GM19452 (cell line): ENCODE measurements at regions not wholly inside any gene's neighbourhood (a gene's known extent, or its start where the extent isn't known, plus 50 kb on each side); places are given as distances from the start of the nearest gene placed in this dataset.

Experiments
- ATAC-seq: cut with Tn5 transposase; IDR thresholded peaks from one replicate; pipeline ENCODE4 v1.9.1; 2021; ENCODE audit not compliant: unreplicated experiment

DNA sequence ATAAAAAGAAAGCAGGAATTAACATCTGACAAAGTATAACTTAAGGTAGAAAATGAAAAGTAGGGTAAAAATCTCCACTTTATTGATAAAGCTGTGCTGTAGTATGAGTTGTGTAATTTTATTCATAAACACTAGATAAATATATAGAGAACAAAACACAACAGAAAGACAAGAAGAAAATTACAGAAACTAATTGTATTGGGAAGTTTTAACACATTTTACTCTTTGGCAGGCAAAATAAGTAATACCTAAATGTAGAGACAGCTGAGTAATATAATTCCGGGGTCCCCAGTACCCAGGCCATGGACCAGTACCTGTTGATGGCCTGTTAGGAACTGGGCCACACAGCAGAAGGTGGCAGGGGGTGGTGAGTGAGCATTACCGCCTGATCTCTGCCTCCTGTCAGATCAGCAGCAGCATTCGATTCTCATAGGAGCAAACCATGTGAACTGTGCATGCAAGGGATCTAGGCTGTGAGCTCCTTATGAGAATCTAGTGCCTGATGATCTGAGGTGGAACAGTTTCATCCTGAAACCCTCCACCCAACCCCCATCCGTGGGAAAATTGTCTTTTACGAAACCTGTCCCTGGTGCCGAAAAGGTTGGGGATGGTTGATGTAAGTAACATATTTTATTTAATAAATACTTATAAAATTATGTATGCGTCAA lies 84.4 kb upstream of the ETV6 start:
- no peak for ATAC-seq

DNA sequence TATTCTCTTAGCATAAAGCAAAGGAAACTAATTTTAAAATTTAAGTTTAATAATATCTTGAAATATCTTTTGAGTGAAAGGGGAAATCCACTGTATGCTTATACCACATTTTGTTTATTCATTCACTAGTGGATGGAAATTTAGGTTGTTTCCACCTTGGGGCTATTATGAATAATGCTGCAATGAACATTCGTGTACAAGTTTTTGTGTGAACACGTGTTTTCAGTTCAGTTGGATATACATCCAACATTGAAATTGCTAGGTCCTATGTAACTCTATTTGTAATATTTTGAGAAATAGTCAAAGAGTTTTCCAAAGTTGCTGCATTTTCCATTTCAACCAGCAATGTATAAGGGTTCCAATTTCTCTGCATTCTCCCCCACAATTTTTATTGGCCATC lies 83.7 kb upstream of the ETV6 start:
- no peak for ATAC-seq

DNA sequence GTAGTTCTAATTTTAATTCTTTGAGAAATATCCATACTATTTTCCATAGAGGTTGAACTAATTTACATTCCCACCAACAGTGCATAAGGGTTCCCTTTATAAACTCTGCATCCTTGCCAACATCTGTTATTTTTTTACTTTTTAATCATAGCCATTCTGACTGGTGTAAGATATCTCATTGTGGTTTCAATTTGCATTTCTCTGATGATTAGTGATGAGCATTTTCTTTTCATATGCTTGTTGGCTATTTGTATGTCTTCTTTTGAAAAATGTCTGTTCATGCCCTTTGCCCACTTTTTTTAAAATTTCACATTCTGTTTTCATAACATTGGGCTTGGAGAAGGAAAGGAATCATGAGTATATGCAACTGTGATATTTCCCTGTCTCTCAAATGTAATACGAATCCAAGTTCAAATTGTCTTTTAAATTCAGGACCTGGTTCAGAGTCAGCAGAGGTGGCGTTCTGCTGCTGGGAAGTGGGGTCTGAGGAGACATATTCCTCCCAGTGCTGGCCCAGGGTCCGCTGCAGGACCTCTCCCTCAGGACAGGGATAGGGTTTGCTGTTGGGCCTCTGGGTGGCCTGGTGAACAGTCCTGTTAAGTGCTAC lies 81.2 kb upstream of the ETV6 start:
- ATAC-seq: peak; percentile 21

DNA sequence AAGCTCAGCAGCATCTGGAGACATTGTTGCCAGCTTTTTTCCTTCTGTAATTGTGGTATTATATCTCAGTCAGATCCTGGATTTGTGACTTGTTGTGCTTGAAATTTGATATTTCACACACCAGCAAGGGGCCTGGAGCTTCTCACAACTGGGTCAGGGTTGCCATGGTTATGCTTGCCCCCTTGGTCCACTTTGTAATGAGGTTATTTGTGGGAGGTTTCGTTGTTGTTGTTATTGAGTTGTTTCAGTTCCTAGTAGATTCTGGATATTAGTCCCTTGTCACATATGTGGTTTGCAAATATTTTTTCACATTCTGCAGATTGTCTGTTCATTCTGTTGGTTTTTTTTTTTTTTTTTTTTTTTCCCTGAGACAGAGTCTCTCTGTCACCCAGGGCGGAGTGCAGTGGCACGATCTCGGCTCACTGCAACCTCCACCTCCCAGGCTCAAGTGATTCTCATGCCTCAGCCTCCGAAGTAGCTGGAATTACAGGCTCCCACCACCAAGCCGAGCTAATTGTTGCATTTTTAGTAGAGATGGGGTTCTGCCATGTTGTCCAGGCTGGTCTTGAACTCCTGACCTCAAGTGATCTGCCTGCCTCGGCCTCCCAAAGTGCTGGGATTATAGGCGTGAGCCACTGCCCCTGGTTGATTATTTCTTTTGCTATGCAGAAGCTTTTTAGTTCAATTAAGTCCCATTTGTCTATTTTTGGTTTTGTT lies 80.6 kb upstream of the ETV6 start:
- peak; percentile 89 for ATAC-seq

DNA sequence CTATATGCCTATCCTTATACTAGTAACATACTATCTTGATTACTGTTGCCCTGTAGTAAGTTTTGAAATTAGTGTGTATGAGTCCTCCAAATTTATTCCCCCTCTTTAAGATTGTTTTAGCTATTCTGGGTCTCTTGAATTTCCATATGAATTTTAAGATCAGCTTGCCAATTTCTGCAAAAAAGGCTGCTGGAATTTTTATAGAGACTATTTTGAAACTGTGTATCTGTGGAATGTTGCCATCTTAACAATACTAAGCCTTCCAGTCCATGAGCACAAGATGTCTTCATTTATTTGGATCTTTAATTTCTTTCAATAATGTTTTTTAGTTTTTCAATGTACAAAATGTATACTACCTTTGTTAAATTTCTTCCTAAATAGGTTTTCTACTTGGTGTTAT lies 79.8 kb upstream of the ETV6 start:
- no peak for ATAC-seq

DNA sequence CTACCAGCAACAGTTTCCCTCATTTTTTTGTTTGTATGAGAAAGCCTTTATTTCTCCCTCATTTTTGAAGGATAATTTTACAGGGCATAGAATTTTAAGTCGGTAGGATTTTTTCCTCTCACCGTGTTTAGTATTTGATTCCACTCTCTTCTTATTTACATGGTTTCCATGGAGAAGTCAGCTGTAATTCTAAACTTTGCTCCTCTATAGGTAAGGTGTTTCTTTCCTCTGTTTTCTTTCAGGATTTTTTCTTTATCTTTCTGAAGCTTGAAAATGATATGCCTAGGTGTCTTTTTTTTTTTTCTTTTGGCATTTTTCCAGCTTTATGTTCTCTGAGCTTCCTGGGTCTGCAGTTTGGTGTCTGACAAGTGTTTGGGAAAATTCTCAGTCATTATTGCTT lies 75.6 kb upstream of the ETV6 start:
- ATAC-seq: no peak

DNA sequence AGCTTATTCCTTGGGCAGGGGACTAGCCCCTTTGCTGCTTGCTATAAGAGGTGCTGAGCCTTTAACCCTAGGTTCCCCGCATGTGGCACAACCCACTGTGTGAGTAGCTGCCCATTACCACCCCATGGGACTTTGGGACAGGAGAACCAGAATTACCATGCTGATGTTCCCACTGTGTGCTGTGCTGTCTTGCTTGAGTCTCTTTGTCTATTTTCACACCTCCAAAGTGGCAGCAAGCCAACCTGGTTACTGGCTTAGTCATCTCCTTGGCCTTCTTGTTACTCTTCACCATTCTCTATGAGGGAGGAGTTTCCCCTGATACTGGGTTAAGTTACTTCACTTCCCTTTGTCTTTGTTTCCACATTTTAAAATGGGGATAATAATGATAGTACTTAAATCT lies 73.4 kb upstream of the ETV6 start:
- ATAC-seq: no peak

DNA sequence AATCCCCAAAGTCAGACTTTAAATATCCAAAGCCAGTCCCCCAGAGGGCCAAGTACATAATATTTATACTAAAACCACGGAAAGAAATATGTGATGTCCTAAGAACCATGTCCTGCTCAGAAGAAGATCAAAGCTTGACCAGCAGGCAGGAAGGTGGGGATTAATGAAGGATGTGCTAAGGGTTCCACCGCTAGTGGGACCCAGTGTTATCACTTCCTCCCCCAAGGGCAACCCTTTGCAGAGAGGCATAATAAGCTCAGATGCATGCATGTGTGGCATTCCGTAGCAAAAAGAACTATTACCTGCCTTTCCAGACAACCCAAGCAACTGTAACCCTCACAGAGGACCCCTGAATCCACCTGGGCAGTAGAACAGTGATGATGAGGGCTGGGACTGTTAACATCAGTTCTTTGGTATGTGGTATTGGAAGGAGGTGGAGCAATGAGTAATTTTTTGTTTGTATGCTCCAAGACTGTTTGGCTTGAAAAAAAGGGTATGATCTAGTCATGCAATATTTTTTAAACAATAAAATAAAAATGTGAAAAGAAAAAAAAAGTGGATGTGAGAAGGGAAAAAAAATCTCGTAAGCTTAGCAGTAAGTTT lies 71.7 kb upstream of the ETV6 start:
- ATAC-seq: no peak

DNA sequence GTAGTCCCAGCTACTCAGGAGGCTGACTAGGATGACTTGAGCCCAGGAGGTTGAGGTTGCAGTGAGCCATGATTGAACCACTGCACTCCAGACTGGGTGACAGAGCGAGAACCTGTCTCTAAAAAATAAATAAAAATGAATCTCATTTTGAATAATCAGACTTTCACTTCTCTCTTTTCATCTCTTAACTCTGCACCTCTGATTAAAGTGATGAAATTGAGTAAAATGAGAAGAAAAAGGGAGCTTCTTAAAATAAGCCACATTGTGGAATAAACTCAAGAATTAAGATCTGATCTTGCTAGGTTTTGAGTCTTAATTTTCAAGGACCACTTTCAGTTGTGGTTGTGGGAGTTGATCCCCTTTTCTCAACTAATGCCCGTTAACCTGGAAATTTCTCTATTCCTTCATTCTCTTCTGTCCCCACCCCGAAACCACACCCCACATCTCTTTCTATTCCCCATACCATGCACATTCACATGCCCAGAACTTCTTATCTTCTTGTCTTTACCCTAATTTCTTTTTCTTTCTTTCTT lies 70.9 kb upstream of the ETV6 start:
- ATAC-seq: peak; percentile 66

DNA sequence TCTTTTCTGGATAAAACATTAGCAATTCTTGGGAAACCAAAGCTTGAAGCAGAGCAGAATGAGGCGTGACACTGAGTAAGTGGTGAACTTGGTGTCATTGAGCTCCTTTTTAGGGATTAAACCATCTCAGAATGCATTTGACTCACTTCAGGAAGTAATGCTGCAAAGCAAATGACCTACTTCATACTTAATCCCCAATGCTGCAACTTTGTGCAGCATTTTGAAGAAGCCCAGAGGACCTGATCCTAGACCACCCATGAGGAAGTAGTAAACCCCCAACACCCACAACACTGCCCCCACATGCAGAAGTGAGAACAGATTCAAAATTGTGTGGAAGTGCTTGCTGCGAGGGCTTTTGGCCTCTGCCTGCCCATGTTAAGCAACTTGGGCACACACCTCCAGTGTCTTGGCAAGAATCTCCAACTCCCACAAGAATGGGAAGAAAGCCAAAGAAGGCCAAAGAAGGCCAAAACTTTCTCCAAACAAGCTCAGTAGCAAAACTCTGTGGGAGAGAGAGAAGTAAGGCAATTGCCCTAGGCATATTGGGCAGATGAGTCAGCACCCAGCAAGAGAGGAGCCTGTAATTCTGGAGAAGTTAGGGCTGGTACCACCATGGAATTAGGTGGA lies 69.2 kb upstream of the ETV6 start:
- no peak for ATAC-seq

DNA sequence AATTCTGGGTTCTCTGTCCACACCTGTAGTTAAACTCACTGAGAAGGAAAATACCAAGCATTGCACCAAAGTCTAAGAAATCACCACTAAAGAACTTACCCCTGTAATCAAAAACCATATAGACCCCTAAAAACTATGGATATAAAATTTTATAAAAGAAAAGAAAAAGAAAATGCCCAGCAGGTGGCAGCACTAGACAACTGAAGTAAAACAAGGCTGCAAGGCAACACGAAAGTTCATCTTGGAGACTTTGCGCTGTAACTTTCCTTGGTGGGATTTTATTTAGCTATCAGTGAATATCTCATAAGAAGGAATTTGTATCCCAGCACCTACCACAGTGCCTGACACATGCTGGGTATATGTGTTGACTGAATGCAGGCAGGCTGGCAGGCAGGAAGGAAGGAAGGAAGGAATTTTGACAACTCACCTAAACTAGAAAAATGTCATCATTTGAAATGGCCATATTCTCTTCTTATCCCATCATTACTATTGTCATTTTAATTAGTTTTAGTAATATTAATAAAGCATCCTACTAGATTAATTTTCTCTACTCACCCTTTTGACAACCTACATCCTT lies 68.2 kb upstream of the ETV6 start:
- ATAC-seq: no peak

DNA sequence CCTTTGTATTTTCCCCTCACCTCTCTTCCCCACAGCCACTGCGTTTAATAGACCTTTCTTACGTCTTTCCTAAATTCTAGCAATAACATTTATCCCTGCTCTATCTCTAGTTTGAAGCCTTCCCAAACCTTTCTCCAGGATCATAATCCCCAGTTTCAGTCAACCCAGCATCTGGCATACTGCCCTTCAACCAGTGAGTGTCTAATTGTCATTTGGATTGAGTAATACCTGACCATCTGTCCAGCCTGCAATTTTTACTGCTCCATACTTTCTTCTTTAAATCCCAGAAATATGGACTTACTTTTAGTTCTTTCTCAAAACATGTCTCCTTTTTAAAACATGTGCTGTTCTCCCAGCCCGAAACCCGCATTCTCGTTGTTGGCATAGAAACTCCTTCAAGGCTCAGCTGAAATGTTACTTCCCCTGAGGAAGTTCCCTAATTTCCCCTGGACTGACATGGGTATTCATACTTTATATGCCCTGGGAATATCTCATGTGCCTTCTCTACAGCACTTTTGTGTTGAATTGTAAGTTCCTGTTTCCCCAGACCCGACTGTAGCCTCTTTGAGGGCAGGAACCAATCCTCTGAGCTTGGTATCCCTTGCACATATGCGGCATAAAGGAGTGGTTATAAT lies 65.1 kb upstream of the ETV6 start:
- no peak for ATAC-seq

DNA sequence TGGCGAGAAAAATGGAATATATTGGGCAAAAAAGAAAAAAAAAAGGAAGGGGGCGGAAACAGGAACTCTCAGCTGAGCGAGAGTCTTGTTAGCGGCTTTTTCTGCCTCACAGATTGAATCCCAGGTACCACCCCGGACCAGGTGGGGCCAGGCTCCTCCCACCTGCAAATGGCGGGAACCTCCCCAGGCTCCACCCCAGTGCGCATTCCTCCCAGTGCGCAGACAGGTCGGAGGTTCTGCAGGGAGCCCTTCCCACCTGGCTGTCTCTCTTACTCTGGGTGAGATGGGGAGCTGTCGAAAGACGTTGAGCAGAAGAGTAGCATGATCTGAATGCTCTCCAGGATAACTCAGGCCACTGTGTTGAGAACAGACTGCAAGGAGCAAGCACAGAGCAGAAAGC lies 57.0 kb upstream of the ETV6 start:
- no peak for ATAC-seq

DNA sequence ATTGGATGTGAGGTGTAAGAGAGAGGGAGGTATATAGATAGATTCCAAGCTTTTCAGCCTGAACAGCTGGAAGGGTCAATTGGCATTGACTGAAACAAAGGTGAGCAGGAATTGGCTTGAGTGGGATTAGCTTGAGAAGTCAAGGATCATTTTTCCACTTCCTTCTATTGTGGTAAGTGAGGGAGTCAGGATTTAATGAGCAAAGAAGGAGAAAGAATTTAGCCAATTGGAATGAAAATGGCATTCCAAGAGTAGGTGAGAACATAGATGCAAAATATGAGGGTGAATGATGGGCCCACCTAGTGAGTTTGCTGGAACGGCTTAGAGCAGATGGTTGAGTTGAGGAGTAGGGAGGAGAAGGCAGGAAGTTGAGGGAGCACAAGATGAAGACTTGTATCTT lies 56.5 kb upstream of the ETV6 start:
- no peak for ATAC-seq

DNA sequence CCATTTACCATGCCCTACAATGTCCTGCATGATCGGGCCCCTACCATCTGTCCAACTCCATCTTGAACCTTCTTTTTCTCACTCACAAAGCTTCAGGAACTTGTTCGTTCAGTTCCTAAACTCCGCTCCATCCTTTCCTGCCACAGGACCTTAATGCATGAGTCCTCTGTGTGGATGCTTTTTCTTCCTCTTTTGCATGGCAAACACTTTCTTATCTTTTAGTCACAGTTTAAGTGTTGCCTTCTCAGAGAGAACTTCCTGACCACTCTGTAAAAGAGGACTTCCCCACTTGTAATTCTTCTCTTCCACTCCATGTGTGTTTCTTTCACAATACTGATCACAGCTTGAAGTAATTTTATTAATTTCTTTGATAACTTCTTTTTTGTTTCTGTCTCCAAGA lies 54.4 kb upstream of the ETV6 start:
- no peak for ATAC-seq

DNA sequence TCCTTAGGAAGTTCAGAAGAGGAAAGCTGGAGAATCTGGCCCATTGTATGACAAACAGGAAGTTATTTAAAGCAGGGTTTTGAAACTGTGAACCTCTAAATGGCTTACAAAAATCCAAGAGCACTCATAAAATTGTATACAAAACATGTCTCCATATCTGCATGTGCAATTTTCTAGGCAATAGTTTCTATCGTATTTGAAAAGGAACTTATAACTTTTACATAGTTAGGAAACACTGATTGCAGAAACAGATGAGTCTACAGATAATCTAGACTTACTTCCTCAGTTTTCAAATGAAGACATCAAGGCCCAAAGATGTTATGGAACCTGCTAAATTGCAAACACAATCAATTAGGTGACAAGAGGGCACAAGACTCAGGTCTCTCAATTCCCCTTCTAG lies 53.3 kb upstream of the ETV6 start:
- ATAC-seq: no peak

DNA sequence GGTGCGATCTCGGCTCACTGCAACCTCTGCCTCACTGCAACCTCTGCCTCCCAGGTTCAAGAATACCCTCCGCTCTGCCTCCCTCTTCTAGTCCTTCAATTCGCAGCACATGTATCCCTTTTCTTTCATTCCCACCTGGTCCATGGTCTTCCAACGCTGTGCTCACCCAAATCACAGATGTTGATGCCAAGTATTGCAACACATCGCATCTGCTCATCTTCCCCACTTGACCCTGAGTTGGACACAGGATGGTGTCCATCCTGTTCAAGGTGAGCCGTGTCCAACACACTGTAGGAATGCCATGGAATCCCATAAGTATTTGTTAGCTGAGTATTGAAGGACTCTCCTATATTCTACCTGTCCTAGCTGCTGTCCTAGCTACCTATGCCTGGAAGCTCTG lies 50.6 kb upstream of the ETV6 start:
- ATAC-seq: no peak
